CD4-positive, alpha-beta T cell treated with Interferon gamma for 1 hour (primary cell): ENCODE measurements at regions not wholly inside any gene's neighbourhood (a gene's known extent, or its start where the extent isn't known, plus 50 kb on each side); places are given as distances from the start of the nearest gene placed in this dataset.
"Not testable (repeated sequence)": the region's sequence is repeated elsewhere in the genome, so short reads cannot be mapped to it uniquely, and the experiment has no call there.

ENCODE experiments used
- DNase-seq: peaks from one replicate; pipeline ENCODE4 v3.0.0-alpha.2; 2020

GRCh38 chr12:47343684-47344567, 264.2 kb upstream of the AMIGO2 start:
- no peak for DNase-seq

DNA sequence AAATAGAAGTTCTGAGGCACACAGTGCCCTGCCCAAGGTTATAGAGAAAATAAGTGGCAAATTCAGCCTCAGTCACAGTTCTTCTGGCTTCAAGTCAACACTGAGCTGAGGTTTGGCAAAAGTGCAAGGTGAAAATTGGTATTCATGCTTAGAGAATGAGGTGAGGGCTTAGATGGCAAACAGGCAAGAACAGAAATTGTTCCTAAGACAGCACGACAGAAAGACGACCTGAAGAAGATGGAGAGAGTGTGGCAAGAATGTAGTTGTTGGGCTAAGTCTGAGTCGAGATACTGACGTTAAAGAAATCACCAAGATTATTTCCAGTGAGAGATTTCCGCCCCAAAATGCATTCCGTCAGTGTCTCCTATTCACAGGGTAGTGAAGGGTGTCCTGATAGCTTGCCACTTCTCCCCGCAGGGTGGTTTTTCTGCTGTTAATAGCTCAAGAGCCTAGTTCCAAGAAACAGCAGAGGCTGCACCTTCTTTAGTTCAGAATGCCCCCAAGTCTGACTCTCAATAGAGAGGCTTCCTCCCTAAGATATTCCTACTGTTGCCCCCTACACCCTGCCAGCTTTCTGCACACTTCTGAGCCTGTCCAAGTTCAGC, 260.8 kb upstream of the AMIGO2 start:
- DNase-seq = no peak

GRCh38 chr12:47337581-47337980, 257.8 kb upstream of the AMIGO2 start:
- DNase-seq = no peak

GRCh38 chr12:47333271-47333858, 253.6 kb upstream of the AMIGO2 start:
- not testable (repeated sequence) for DNase-seq

GRCh38 chr12:47328831-47329545, 249.2 kb upstream of the AMIGO2 start:
- DNase-seq = no peak

GRCh38 chr12:47326190-47326589, 246.4 kb upstream of the AMIGO2 start:
- no peak for DNase-seq

- no peak for DNase-seq
Measured at GRCh38 chr12:47323802-47324201, 244.0 kb upstream of the AMIGO2 start.

GRCh38 chr12:47321436-47321835, 241.7 kb upstream of the AMIGO2 start:
- DNase-seq = no peak

DNA sequence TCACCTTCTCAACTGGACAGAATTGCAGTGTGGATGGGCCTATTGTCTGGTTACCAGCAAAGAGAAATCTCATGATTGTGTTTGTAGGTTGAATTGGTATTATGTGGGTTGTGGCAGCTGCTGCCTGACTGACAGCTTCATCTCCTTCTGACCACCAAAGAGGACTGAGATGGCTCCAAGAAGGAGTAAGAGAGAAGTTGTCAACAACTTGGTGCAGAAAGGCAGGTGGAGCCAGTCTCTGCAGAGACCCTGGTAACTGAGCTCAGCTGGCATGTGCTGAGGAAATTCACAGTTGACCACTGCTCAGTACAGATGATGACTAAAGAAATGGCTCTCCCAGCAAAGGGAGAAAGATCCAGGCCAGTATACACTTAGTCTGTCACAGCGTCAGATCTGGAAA, 240.0 kb upstream of the AMIGO2 start:
- DNase-seq = no peak

DNA sequence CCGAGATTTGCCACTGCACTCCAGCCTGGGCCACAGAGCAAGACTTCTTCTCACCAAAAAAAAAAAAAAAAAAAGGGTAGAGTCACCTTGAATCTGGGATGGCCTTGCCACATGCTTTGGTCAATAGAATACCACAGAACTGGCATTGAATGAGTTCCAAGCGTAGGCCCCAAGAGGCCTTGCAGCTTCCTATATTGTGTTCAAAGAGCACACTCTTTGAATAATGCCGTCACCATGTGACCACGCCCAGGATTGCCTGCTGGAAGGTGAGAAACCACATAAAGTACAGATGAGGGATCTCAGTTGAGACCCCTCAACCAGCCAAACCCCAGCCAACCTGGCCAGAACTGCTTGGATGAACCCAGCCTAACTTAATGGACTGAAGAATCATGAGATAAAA, 239.2 kb upstream of the AMIGO2 start:
- no peak for DNase-seq

DNA sequence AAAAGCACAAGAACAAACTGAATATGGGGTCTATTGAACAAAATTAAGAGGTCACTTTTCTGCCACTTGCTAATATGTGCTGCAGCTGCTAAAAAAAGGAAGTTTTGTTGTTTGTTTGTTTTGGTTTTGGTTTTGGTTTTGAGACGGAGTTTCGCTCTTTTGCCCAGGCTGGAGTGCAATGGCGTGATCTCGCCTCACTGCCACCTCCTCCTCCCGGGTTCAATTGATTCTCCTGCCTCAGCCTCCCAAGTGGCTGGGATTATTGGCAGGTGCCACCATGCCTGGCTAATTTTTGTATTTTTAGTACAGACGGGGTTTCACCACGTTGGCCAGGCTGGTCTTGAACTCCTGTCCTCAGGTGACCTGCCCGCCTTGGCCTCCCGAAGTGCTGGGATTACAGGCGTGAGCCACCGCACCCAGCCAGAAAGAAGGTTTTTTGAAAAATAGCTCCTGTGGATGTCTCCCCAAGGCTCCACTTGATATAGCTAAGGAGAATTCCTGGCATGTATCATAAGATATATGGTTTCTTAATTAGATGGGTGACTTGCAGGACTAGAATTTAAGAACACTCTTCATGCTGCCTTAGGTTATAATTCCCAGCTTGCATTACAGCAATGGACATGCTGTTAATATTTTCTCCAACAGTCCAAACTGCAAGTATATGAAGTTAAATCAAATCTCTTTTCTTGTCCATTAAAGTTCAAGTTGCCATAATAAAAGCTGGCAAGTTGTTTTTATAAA, 237.6 kb upstream of the AMIGO2 start:
- DNase-seq = peak; percentile 6

DNA sequence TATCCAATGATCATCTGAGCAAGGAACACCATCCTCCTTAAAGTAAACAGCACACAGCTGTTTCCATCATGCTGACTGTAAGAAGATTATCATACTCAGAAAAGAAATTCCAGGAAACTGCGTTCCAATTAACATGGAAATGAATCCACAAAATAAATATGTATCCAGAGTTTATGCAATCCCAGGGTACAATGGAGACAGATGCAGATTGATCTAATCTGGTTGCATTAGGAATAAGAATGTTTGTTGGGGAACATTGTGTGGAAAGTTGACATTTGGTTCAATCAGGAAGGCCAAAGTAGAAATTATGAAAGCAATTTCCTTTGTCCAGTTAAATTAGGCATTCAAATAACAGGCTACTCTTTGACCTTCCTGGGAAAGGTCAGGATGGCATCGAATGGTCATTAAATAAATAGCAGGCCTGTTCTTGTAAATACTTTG, 236.9 kb upstream of the AMIGO2 start:
- DNase-seq = no peak

DNA sequence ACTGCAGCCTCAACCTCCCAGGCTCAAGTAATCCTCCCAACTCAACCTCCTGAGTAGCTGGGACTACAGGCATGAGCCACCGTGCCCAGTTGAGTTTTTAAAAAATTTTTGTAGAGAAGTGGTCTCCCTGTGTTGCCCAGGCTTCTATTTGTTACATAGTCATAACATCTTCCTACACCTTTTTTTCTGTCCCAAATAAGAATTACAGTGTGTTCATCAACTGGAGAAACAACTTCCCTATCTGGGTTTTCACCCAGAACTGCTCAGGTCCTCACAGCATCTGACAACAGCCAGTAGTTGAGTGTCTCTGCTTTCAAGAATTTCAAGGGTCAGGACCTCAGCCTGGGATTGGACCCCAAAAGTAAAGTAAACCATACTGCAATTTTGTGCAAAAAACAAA, 235.2 kb upstream of the AMIGO2 start:
- no peak for DNase-seq

DNA sequence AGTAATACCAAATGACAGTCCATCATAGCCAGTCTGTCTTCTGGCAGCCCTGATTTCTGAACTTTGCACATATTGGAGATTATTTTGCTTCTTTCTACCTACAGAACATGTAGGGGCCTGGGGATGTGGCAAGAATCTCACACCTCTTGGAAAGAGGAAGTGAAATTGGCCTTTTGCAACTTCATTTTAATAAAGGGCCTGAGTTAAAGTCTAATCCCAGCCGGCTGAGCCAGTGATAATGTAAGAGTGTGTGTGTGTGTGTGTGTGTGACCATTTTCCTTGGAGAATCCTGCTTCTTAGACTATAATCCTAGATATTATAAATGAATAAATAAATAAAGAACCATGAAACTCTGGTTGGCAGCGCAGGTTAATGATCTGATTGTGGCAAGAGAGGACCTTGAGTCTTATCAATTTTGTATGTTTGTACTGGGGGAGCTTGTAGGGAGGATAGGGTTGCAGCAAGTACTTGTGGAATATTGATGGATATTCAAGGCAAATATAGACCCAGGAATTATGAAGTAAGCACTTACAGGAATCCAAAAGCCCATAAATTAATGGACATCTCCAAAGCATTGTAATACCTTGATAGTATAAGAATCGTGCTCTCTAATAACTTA, 233.2 kb upstream of the AMIGO2 start:
- DNase-seq = peak; percentile 9

- DNase-seq = no peak
Measured at GRCh38 chr12:47312147-47312546, 232.4 kb upstream of the AMIGO2 start.

GRCh38 chr12:47311568-47311967, 231.8 kb upstream of the AMIGO2 start:
- DNase-seq = no peak

DNA sequence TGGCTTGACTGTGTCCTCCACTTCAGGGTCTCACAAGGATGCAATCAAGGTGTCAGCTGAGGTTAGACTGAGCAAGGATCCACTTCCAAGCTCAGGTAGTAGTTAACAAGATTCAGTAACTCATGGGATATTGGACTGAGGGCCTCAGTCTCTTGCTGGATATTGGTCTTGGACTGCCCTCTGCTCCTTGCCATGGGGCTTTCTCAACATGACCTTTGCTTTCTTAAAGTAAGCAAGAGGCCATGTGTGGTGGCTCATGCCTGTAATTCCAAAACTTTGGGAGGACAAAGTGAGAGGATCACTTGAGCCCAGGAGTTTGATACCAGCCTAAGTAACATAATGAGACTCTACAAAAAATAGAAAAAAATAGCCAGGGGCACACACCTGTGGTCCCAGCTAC, 231.3 kb upstream of the AMIGO2 start:
- DNase-seq = no peak

- no peak for DNase-seq
Measured at GRCh38 chr12:47308672-47309071, 228.9 kb upstream of the AMIGO2 start.

GRCh38 chr12:47307680-47308399, 228.1 kb upstream of the AMIGO2 start:
- DNase-seq = peak; percentile 65

DNA sequence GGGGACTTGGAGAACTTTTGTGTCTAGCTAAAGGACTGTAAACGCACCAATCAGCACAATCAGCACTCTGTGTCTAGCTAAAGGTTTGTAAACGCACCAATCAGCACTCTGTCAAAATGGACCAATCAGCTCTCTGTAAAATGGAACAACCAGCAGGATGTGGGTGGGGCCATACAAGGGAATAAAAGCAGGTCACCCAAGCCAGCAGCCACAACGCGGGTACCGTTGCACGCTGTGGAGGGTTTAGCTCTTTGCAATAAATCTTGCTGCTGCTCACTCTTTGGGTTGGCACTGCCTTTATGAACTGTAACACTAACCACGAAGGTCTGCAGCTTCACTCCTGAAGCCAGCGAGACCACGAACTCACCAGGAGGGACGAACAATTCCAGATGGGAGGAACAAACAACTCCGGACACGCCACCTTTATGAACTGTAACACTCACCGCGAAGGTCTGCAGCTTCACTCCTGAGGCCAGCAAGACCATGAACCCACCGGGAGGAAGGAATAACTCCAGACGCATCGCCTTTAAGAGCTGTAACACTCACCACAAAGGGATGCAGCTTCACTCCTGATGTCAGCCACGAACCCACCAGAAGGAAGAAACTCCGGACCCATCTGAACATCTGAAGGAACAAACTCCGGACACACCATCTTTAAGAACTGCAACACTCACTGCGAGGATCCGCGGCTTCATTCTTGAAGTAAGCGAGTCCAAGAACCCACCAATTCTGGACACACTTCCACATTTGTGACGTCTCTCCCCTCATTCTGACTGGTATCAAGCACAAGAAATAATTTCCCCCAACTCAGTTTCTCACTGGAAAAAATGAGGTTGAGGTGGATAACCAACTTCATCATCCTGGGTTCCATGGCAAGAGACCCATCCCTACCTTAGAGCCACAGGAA, 227.3 kb upstream of the AMIGO2 start:
- peak; percentile 63 for DNase-seq
